Mesenchymal stem cell (in vitro differentiated cells and primary cell): ENCODE measurements at regions not wholly inside any gene's neighbourhood (a gene's known extent, or its start where the extent isn't known, plus 50 kb on each side); places are given as distances from the start of the nearest gene placed in this dataset.
A peak's percentile ranks its signal among the peaks of the same experiment; 100 is the strongest.

ENCODE experiments used
- DNase-seq: peaks from one replicate; pipeline ENCODE4 v3.0.0-alpha.2; 2013
- H2AFZ ChIP-seq: one replicate; pipeline ENCODE4 v1.6.1; 2013; ENCODE audit warnings: low read depth, mild to moderate bottlenecking, control low read depth, inconsistent platforms, low read length, moderate library complexity
- H2AK5ac ChIP-seq: 2 replicates; pipeline ENCODE4 v1.6.1; 2013; ENCODE audit warnings: low read length, moderate library complexity, mild to moderate bottlenecking, inconsistent platforms; ENCODE audit not compliant: severe bottlenecking
- H2BK120ac ChIP-seq: one replicate; pipeline ENCODE4 v1.6.1; 2013; ENCODE audit warnings: low read depth, mild to moderate bottlenecking, inconsistent platforms, low read length, moderate library complexity
- H2BK12ac ChIP-seq, 2 experiments: one replicate each; pipeline ENCODE4 v1.6.1; 2013; ENCODE audit warnings: inconsistent platforms in 2 of 2, low read length in 2 of 2, mild to moderate bottlenecking in 2 of 2, moderate library complexity in 2 of 2, control low read depth in 1 of 2
- H2BK15ac ChIP-seq: one replicate; pipeline ENCODE4 v1.6.1; 2013; ENCODE audit warnings: mild to moderate bottlenecking, low read depth, inconsistent platforms; ENCODE audit not compliant: poor library complexity, severe bottlenecking
- H2BK5ac ChIP-seq: 2 replicates; pipeline ENCODE4 v1.6.1; 2013; ENCODE audit warnings: low read depth, mild to moderate bottlenecking, low read length, control low read depth, inconsistent platforms; ENCODE audit not compliant: poor library complexity, severe bottlenecking
- H3K14ac ChIP-seq, 2 experiments: one replicate each; pipeline ENCODE4 v1.6.1; 2013; ENCODE audit warnings: inconsistent platforms in 2 of 2, low read length in 2 of 2, control low read depth in 1 of 2, mild to moderate bottlenecking in 1 of 2, moderate library complexity in 1 of 2
- H3K18ac ChIP-seq, 2 experiments: one replicate each; pipeline ENCODE4 v1.6.1; 2013; ENCODE audit warnings: inconsistent platforms in 2 of 2, low read length in 2 of 2, control low read depth in 1 of 2, low read depth in 1 of 2, mild to moderate bottlenecking in 1 of 2
- H3K23ac ChIP-seq, 2 experiments: one replicate each; pipeline ENCODE4 v1.6.1; 2013; ENCODE audit warnings: inconsistent platforms in 2 of 2, low read length in 2 of 2, mild to moderate bottlenecking in 2 of 2, moderate library complexity in 2 of 2, control low read depth in 1 of 2
- H3K27ac ChIP-seq: 2 replicates; pipeline ENCODE4 v1.5.1; 2013; ENCODE audit warnings: mild to moderate bottlenecking, moderate library complexity, low read length, control low read depth, inconsistent platforms; ENCODE audit not compliant: poor library complexity, severe bottlenecking
- H3K27me3 ChIP-seq, 2 experiments: 2 replicates each; pipeline versions ENCODE4 v1.6.1 to v1.7.0; 2013; ENCODE audit warnings: low read length in 2 of 2, mild to moderate bottlenecking in 2 of 2, moderate library complexity in 2 of 2, control low read depth in 1 of 2, inconsistent platforms in 1 of 2; ENCODE audit not compliant: control insufficient read depth in 1 of 2, insufficient read depth in 1 of 2
- H3K36me3 ChIP-seq, 2 experiments: 2 replicates each; pipeline versions ENCODE4 v1.6.1 to v1.7.0; 2013; ENCODE audit warnings: low read length in 2 of 2, control low read depth in 1 of 2, inconsistent platforms in 1 of 2, low read depth in 1 of 2, mild to moderate bottlenecking in 1 of 2; ENCODE audit not compliant: insufficient read depth in 2 of 2, control insufficient read depth in 1 of 2
- H3K4ac ChIP-seq, 2 experiments: one replicate each; pipeline ENCODE4 v1.6.1; 2013; ENCODE audit warnings: inconsistent platforms in 2 of 2, low read length in 2 of 2, mild to moderate bottlenecking in 2 of 2, moderate library complexity in 2 of 2, control low read depth in 1 of 2, low read depth in 1 of 2
- H3K4me1 ChIP-seq: 2 replicates; pipeline ENCODE4 v1.6.1; 2013; ENCODE audit warnings: low read depth, low read length, control low read depth; ENCODE audit not compliant: control insufficient read depth, insufficient read depth
- H3K4me2 ChIP-seq: 2 replicates; pipeline ENCODE4 v1.6.1; 2013; ENCODE audit warnings: low read length, mild to moderate bottlenecking, inconsistent platforms; ENCODE audit not compliant: poor library complexity, severe bottlenecking
- H3K4me3 ChIP-seq, 2 experiments: 2 replicates each; pipeline versions ENCODE4 v1.5.1 to v1.7.0; 2013; ENCODE audit warnings: low read length in 2 of 2, mild to moderate bottlenecking in 2 of 2, control low read depth in 1 of 2, low read depth in 1 of 2; ENCODE audit not compliant: insufficient read depth in 1 of 2
- H3K79me1 ChIP-seq: replicated peaks from 2 replicates; pipeline ENCODE4 v1.6.1; 2013; ENCODE audit warnings: mild to moderate bottlenecking, control low read depth, low read length, inconsistent platforms; ENCODE audit not compliant: poor library complexity, severe bottlenecking
- H3K9ac ChIP-seq: 2 replicates; pipeline ENCODE4 v1.7.0; 2013; ENCODE audit warnings: mild to moderate bottlenecking, low read length, moderate library complexity
- H3K9me3 ChIP-seq: 2 replicates; pipeline ENCODE4 v1.7.0; 2013; ENCODE audit warnings: mild to moderate bottlenecking, low read length; ENCODE audit not compliant: control insufficient read depth
- H4K8ac ChIP-seq: one replicate; pipeline ENCODE4 v1.6.1; 2013; ENCODE audit warnings: inconsistent platforms, mild to moderate bottlenecking, low read length, moderate library complexity
- H4K91ac ChIP-seq: one replicate; pipeline ENCODE4 v1.6.1; 2013; ENCODE audit warnings: mild to moderate bottlenecking, low read length, inconsistent platforms
- WGBS: methylation state at CpG from one replicate; pipeline ENCODE4 v1.1.7; 2013; ENCODE audit warnings: mixed read lengths; 5-methylcytosine and 5-hydroxymethylcytosine counted together

GRCh38 chr17:72182371-72182873, 61.6 kb downstream of the SOX9 start:
- Histone ChIP-seq H3K9ac (no peak overlapping the region), H3K4ac (no peak overlapping the region), H2BK5ac (no peak overlapping the region), H3K4me3 (no peak overlapping the region), H2AK5ac (no peak overlapping the region), H3K36me3 (no peaks in the 10 kb centered on the region), H2AFZ (no peak overlapping the region), H3K4me1 (no peaks in the 10 kb centered on the region), H3K9me3 (no peaks in the 10 kb centered on the region), H2BK15ac (no peak overlapping the region), H3K27ac (no peak overlapping the region), H4K91ac (no peak overlapping the region), H2BK120ac (no peak overlapping the region), H3K27me3 (peaks cover 0 to 7% of the 10 kb centered on the region in 2 experiments), H3K23ac (no peak overlapping the region), H3K79me1 (no peaks in the 10 kb centered on the region), H3K18ac (no peak overlapping the region), H2BK12ac (no peak overlapping the region), H4K8ac (no peak overlapping the region), H3K14ac (no peak overlapping the region), H3K4me2 (no peak overlapping the region)
- WGBS = 94% methylated on average over 2 of the region's 2 CpGs
- no peak for DNase-seq

GRCh38 chr17:72183194-72183685, 62.4 kb downstream of the SOX9 start:
- WGBS = 91% methylated on average over 4 of the region's 4 CpGs
- Histone ChIP-seq H2BK15ac (no peak overlapping the region), H3K18ac (no peak overlapping the region), H3K36me3 (no peaks in the 10 kb centered on the region), H4K91ac (no peak overlapping the region), H2BK5ac (no peak overlapping the region), H2BK12ac (no peak overlapping the region), H4K8ac (no peak overlapping the region), H3K23ac (no peak overlapping the region), H3K4me2 (no peak overlapping the region), H3K9me3 (no peaks in the 10 kb centered on the region), H3K79me1 (no peaks in the 10 kb centered on the region), H3K4ac (no peak overlapping the region), H3K14ac (no peak overlapping the region), H3K9ac (no peak overlapping the region), H2BK120ac (no peak overlapping the region), H3K27me3 (peaks cover 0 to 7% of the 10 kb centered on the region in 2 experiments), H3K4me1 (no peaks in the 10 kb centered on the region), H3K27ac (no peak overlapping the region), H3K4me3 (no peak overlapping the region), H2AK5ac (no peak overlapping the region), H2AFZ (no peak overlapping the region)
- no peak for DNase-seq

GRCh38 chr17:72184805-72185204, 64.0 kb downstream of the SOX9 start:
- Histone ChIP-seq H4K91ac (no peak overlapping the region), H3K9me3 (no peaks in the 10 kb centered on the region), H3K4me1 (no peaks in the 10 kb centered on the region), H2AFZ (no peak overlapping the region), H3K4me2 (no peak overlapping the region), H3K14ac (no peak overlapping the region), H3K27me3 (peaks cover 0 to 7% of the 10 kb centered on the region in 2 experiments), H2AK5ac (no peak overlapping the region), H2BK120ac (no peak overlapping the region), H3K27ac (no peak overlapping the region), H3K9ac (no peak overlapping the region), H2BK15ac (no peak overlapping the region), H4K8ac (no peak overlapping the region), H3K4me3 (no peak overlapping the region), H3K18ac (no peak overlapping the region), H2BK5ac (no peak overlapping the region), H3K36me3 (no peaks in the 10 kb centered on the region), H3K79me1 (no peaks in the 10 kb centered on the region), H3K4ac (no peak overlapping the region), H2BK12ac (no peak overlapping the region), H3K23ac (no peak overlapping the region)
- DNase-seq = no peak
- WGBS = 92% methylated on average over 2 of the region's 6 CpGs

GRCh38 chr17:72185564-72185963, 64.7 kb downstream of the SOX9 start:
- Histone ChIP-seq H3K79me1 (no peaks in the 10 kb centered on the region), H2BK15ac (no peak overlapping the region), H2BK12ac (no peak overlapping the region), H3K23ac (no peak overlapping the region), H3K4me1 (no peaks in the 10 kb centered on the region), H3K27ac (no peak overlapping the region), H2AK5ac (no peak overlapping the region), H3K14ac (no peak overlapping the region), H3K36me3 (no peaks in the 10 kb centered on the region), H3K18ac (no peak overlapping the region), H3K27me3 (peaks cover 0 to 6% of the 10 kb centered on the region in 2 experiments), H2BK5ac (no peak overlapping the region), H3K9me3 (no peaks in the 10 kb centered on the region), H3K9ac (no peak overlapping the region), H4K91ac (no peak overlapping the region), H2AFZ (no peak overlapping the region), H3K4me2 (no peak overlapping the region), H2BK120ac (no peak overlapping the region), H3K4me3 (peak overlapping the region in 1 of 2 experiments; percentile 13), H3K4ac (no peak overlapping the region), H4K8ac (no peak overlapping the region)
- no peak for DNase-seq
- WGBS = 68% methylated on average over 7 of the region's 8 CpGs
